ENCODE measurements at regions not wholly inside any gene's neighbourhood (a gene's known extent, or its start where the extent isn't known, plus 50 kb on each side); places are given as distances from the start of the nearest gene placed in this dataset.

GRCh38 chr3:64939747-64940450, 252.1 kb upstream of the ADAMTS9 start:
- ChIA-PET POLR2A (no interaction called here), CTCF (interaction anchor here (1.2 kb wide), 1 partner anchor 34 kb away, joined by 3 read pairs; no protein-coding TSS in a partner anchor)
- H3K27ac ChIP-seq (ENCODE audit: low read depth in 2 of 2, low read length in 1 of 2) = no peak overlapping the region
- no peak for DNase-seq
- no peak overlapping the region for H3K4me2 ChIP-seq
- no peaks in the 10 kb centered on the region; a peak in 2 of 4 replicates for H3K4me1 ChIP-seq (ENCODE audit: control insufficient read depth in 1 of 2, insufficient read depth in 2 of 2, low read depth in 1 of 2, low read length in 1 of 2)
- TF ChIP-seq MEF2A (IDR thresholded peaks at IDR 0.05; ENCODE audit: borderline replicate concordance, low read depth) (no peak), RFX5 (IDR thresholded peaks at IDR 0.05; ENCODE audit: low read length) (no peak), CTCF (IDR thresholded peaks at IDR 0.05) (no peak)
- H3F3A ChIP-seq (replicated peaks; ENCODE audit: insufficient read depth) = no peaks in the 10 kb centered on the region
- no peaks in the 10 kb centered on the region for H3K9me3 ChIP-seq
- H3K79me2 ChIP-seq (ENCODE audit: insufficient read depth) = no peaks in the 10 kb centered on the region
- no peak overlapping the region for H2AFZ ChIP-seq (ENCODE audit: low read depth)
- no peaks in the 10 kb centered on the region for H3K27me3 ChIP-seq (ENCODE audit: insufficient read depth)
- WGBS (ENCODE audit: low lambda C conversion rate) = 84% methylated on average over 10 of the region's 10 CpGs
- no peaks in the 10 kb centered on the region for H3K9me2 ChIP-seq
- H3K36me3 ChIP-seq (replicated peaks in 1 of 2; ENCODE audit: control insufficient read depth in 1 of 2, insufficient read depth in 2 of 2, low read length in 1 of 2) = no peaks in the 10 kb centered on the region
- no peak overlapping the region for H3K4me3 ChIP-seq (ENCODE audit: low read depth in 2 of 2, low read length in 1 of 2)
- no peaks in the 10 kb centered on the region for H4K20me1 ChIP-seq (ENCODE audit: insufficient read depth)
- H3K9ac ChIP-seq = no peak overlapping the region

GRCh38 chr3:64939309-64939708, 251.5 kb upstream of the ADAMTS9 start:
- no peaks in the 10 kb centered on the region for H3K27me3 ChIP-seq (ENCODE audit: insufficient read depth)
- H3K79me2 ChIP-seq (ENCODE audit: insufficient read depth) = no peaks in the 10 kb centered on the region
- ChIA-PET POLR2A (no interaction called here), CTCF (no interaction called here)
- no peak for DNase-seq
- TF ChIP-seq RAD21 (IDR thresholded peaks at IDR 0.05; ENCODE audit: low read length) = no peak
- no peak for TF ChIP-seq MAX (IDR thresholded peaks at IDR 0.05; ENCODE audit: low read depth)
- TF ChIP-seq TEAD4 (IDR thresholded peaks at IDR 0.05; ENCODE audit: borderline replicate concordance, insufficient read depth) = no peak
- TF ChIP-seq GATA2 (CRISPR knock-in tag; IDR thresholded peaks at IDR 0.05) = no peak
- no peak for TF ChIP-seq JUND (IDR thresholded peaks at IDR 0.05)
- TF ChIP-seq REST (IDR thresholded peaks at IDR 0.05; ENCODE audit: low read depth, low read length) = no peak
- no peak for TF ChIP-seq RCOR1 (IDR thresholded peaks at IDR 0.05; ENCODE audit: low read length)
- TF ChIP-seq FOSL2 (IDR thresholded peaks at IDR 0.05; ENCODE audit: borderline replicate concordance, low read depth) = no peak
- no peak for TF ChIP-seq TAF1 (IDR thresholded peaks at IDR 0.05; ENCODE audit: borderline replicate concordance, low read depth, low read length)
- TF ChIP-seq SIN3A (IDR thresholded peaks at IDR 0.05; ENCODE audit: borderline replicate concordance, low read depth, low read length) = no peak
- no peak for TF ChIP-seq GABPA (IDR thresholded peaks at IDR 0.05; ENCODE audit: low read depth)
- no peak for TF ChIP-seq NFIC (IDR thresholded peaks at IDR 0.05; ENCODE audit: borderline replicate concordance)
- TF ChIP-seq YY1 (IDR thresholded peaks at IDR 0.05; ENCODE audit: low read depth) = no peak
- TF ChIP-seq EZH2phosphoT487 (IDR thresholded peaks at IDR 0.05; ENCODE audit: borderline replicate concordance, low read depth) = no peak
- TF ChIP-seq MEF2A (IDR thresholded peaks at IDR 0.05; ENCODE audit: borderline replicate concordance, low read depth) = no peak
- no peak for TF ChIP-seq USF2 (IDR thresholded peaks at IDR 0.05; ENCODE audit: borderline replicate concordance, low read depth, low read length)
- TF ChIP-seq FOXM1 (IDR thresholded peaks at IDR 0.05; ENCODE audit: low read depth) = no peak
- TF ChIP-seq TCF12 (IDR thresholded peaks at IDR 0.05) = no peak
- no peak overlapping the region for H2AFZ ChIP-seq (ENCODE audit: low read depth)
- WGBS (ENCODE audit: low lambda C conversion rate) = 76% methylated on average over 2 of the region's 2 CpGs
- no peaks in the 10 kb centered on the region; a peak in 2 of 4 replicates for H3K4me1 ChIP-seq (ENCODE audit: control insufficient read depth in 1 of 2, insufficient read depth in 2 of 2, low read depth in 1 of 2, low read length in 1 of 2)
- H3K27ac ChIP-seq (ENCODE audit: low read depth in 2 of 2, low read length in 1 of 2) = no peak overlapping the region
- H3K9me3 ChIP-seq = no peaks in the 10 kb centered on the region
- no peaks in the 10 kb centered on the region for H3K9me2 ChIP-seq
- H4K20me1 ChIP-seq (ENCODE audit: insufficient read depth) = no peaks in the 10 kb centered on the region
- no peak overlapping the region for H3K4me3 ChIP-seq (ENCODE audit: low read depth in 2 of 2, low read length in 1 of 2)
- no peak overlapping the region for H3K4me2 ChIP-seq
- H3F3A ChIP-seq (replicated peaks; ENCODE audit: insufficient read depth) = no peaks in the 10 kb centered on the region
- H3K9ac ChIP-seq = no peak overlapping the region
- H3K36me3 ChIP-seq (replicated peaks in 1 of 2; ENCODE audit: control insufficient read depth in 1 of 2, insufficient read depth in 2 of 2, low read length in 1 of 2) = no peaks in the 10 kb centered on the region
